IMR-90 (cell line): ENCODE measurements at regions not wholly inside any gene's neighbourhood (a gene's known extent, or its start where the extent isn't known, plus 50 kb on each side); places are given as distances from the start of the nearest gene placed in this dataset.

Source experiments
- ATAC-seq: fragments of 200-7000 bp; cut with Tn5 transposase; 2 replicates; pipeline ENCODE4 v1.9.1; 2020; ENCODE audit warnings: low read depth, mild to moderate bottlenecking, moderate library complexity
- BruUV-seq: library from RNA; stranded (reverse); fragments of 400-500 nt; replicated peaks from 2 replicates; lab custom pipeline; 2021; lab: Mats Ljungman, UMichigan
- CTCF ChIA-PET: fragments of 300-600 bp; formaldehyde crosslinking; extraction: SDS; loops from one replicate; lab custom pipeline; 2021; ENCODE audit warnings: antibody characterized with exemption; lab: Yijun Ruan, JAX
- POLR2A ChIA-PET: fragments of 300-600 bp; sonication (Branson Sonifier 250); formaldehyde crosslinking; loops from one replicate; lab custom pipeline; 2022; ENCODE audit warnings: antibody characterized with exemption; ENCODE audit not compliant: unreplicated experiment; lab: Charles Lee
- DNase-seq: peaks from one replicate; pipeline ENCODE4 v3.0.0; 2013
- H2AFZ ChIP-seq: replicated peaks from 2 replicates; pipeline ENCODE3; 2013; ENCODE audit warnings: low read length, mild to moderate bottlenecking; ENCODE audit not compliant: poor library complexity
- H2AK5ac ChIP-seq: 2 replicates; pipeline ENCODE4 v1.6.1; 2013; ENCODE audit warnings: low read depth, low read length, inconsistent platforms
- H2AK9ac ChIP-seq: replicated peaks from 2 replicates; pipeline ENCODE3; 2013; ENCODE audit warnings: mild to moderate bottlenecking, low read depth, low read length, moderate library complexity; ENCODE audit not compliant: poor library complexity
- H2BK120ac ChIP-seq: 2 replicates; pipeline ENCODE4 v1.6.1; 2013; ENCODE audit warnings: low read depth, low read length, inconsistent platforms
- H2BK15ac ChIP-seq: 3 replicates; pipeline ENCODE4 v1.6.1; 2013; ENCODE audit warnings: low read depth, low read length, inconsistent platforms
- H2BK20ac ChIP-seq: 2 replicates; pipeline ENCODE4 v1.6.1; 2013; ENCODE audit warnings: low read depth, mild to moderate bottlenecking, inconsistent platforms, low read length, moderate library complexity
- H2BK5ac ChIP-seq: 2 replicates; pipeline ENCODE4 v1.6.1; 2013; ENCODE audit warnings: mild to moderate bottlenecking, low read depth, low read length, inconsistent platforms; ENCODE audit not compliant: poor library complexity, severe bottlenecking
- H3K14ac ChIP-seq: replicated peaks from 2 replicates; pipeline ENCODE4 v1.6.1; 2013; ENCODE audit warnings: low read depth, low read length, inconsistent platforms
- H3K18ac ChIP-seq: 2 replicates; pipeline ENCODE4 v1.6.1; 2013; ENCODE audit warnings: low read depth, low read length, control low read depth
- H3K23ac ChIP-seq: 2 replicates; pipeline ENCODE4 v1.6.1; 2013; ENCODE audit warnings: low read depth, low read length, inconsistent platforms
- H3K27ac ChIP-seq: 2 replicates; pipeline ENCODE4 v1.5.1; 2013; ENCODE audit warnings: mild to moderate bottlenecking, control low read depth, low read length; ENCODE audit not compliant: insufficient read depth
- H3K27me3 ChIP-seq: 2 replicates; pipeline ENCODE4 v1.6.1; 2013; ENCODE audit warnings: low read length; ENCODE audit not compliant: control insufficient read depth, insufficient read depth
- H3K36me3 ChIP-seq: 2 replicates; pipeline ENCODE4 v1.6.1; 2013; ENCODE audit warnings: low read length, mixed read lengths; ENCODE audit not compliant: control insufficient read depth, insufficient read depth
- H3K4ac ChIP-seq: 2 replicates; pipeline ENCODE4 v1.6.1; 2013; ENCODE audit warnings: low read depth, low read length, inconsistent platforms
- H3K4me1 ChIP-seq: 2 replicates; pipeline ENCODE4 v1.6.1; 2013; ENCODE audit warnings: low read length, mixed read lengths; ENCODE audit not compliant: control insufficient read depth, insufficient read depth
- H3K4me2 ChIP-seq: 2 replicates; pipeline ENCODE4 v1.6.1; 2013; ENCODE audit warnings: low read depth, mild to moderate bottlenecking, control low read depth, low read length, moderate library complexity
- H3K4me3 ChIP-seq: 2 replicates; pipeline ENCODE4 v1.5.1; 2013; ENCODE audit warnings: low read depth, mild to moderate bottlenecking, control low read depth, low read length, moderate library complexity; ENCODE audit not compliant: insufficient read depth
- H3K56ac ChIP-seq: 2 replicates; pipeline ENCODE4 v1.6.1; 2013; ENCODE audit warnings: low read length, inconsistent platforms; ENCODE audit not compliant: insufficient read depth; ENCODE audit errors: extremely low read depth
- H3K79me1 ChIP-seq, 2 experiments: 2 replicates each; pipeline ENCODE4 v1.6.1; 2013; ENCODE audit warnings: low read length in 2 of 2, inconsistent platforms in 1 of 2, low read depth in 1 of 2
- H3K9ac ChIP-seq: 2 replicates; pipeline ENCODE4 v1.6.1; 2013; ENCODE audit warnings: low read depth, low read length, control low read depth
- H3K9me1 ChIP-seq: 2 replicates; pipeline ENCODE4 v1.6.1; 2013; ENCODE audit warnings: low read length, inconsistent platforms; ENCODE audit not compliant: insufficient read depth
- H3K9me3 ChIP-seq: 2 replicates; pipeline ENCODE4 v1.6.1; 2013; ENCODE audit warnings: low read length; ENCODE audit not compliant: control insufficient read depth, insufficient read depth
- H4K20me1 ChIP-seq: 2 replicates; pipeline ENCODE4 v1.6.1; 2013; ENCODE audit warnings: low read length, inconsistent platforms; ENCODE audit not compliant: insufficient read depth
- H4K5ac ChIP-seq: 2 replicates; pipeline ENCODE4 v1.6.1; 2013; ENCODE audit warnings: mild to moderate bottlenecking, low read depth, low read length, control low read depth
- H4K8ac ChIP-seq, 2 experiments: 2 replicates each; pipeline ENCODE4 v1.6.1; 2013; ENCODE audit warnings: low read depth in 2 of 2, low read length in 2 of 2, control low read depth in 1 of 2, inconsistent platforms in 1 of 2
- H4K91ac ChIP-seq: 2 replicates; pipeline ENCODE4 v1.6.1; 2013; ENCODE audit warnings: low read depth, low read length, inconsistent platforms; ENCODE audit not compliant: insufficient read depth
- BHLHE40 ChIP-seq: fragments of 150-350 bp; IDR thresholded peaks from 2 replicates; pipeline ENCODE4 v1.6.1; 2016; ENCODE audit warnings: mild to moderate bottlenecking, low read depth, low read length
- CEBPB ChIP-seq: IDR thresholded peaks from 2 replicates; pipeline ENCODE4 v1.6.1; 2012; ENCODE audit warnings: low read depth, low read length, improper control_type of control experiment
- CHD1 ChIP-seq: IDR thresholded peaks from 2 replicates; pipeline ENCODE4 v1.6.1; 2012; ENCODE audit warnings: low read depth, low read length, improper control_type of control experiment
- FOS ChIP-seq: fragments of 150-350 bp; IDR thresholded peaks from 2 replicates; pipeline ENCODE4 v1.6.1; 2016; ENCODE audit warnings: low read depth, low read length
- MAZ ChIP-seq: IDR thresholded peaks from 2 replicates; pipeline ENCODE4 v1.6.1; 2012; ENCODE audit warnings: low read depth, mild to moderate bottlenecking, low read length, improper control_type of control experiment, moderate library complexity, borderline replicate concordance
- MXI1 ChIP-seq: IDR thresholded peaks from 2 replicates; pipeline ENCODE4 v1.6.1; 2012; ENCODE audit warnings: low read depth, mild to moderate bottlenecking, low read length, moderate library complexity, borderline replicate concordance
- NFE2L2 ChIP-seq: fragments of 150-350 bp; IDR thresholded peaks from 2 replicates; pipeline ENCODE4 v1.6.1; 2016; ENCODE audit warnings: low read depth, mild to moderate bottlenecking, low read length
- POLR2A ChIP-seq: IDR thresholded peaks from 2 replicates; pipeline ENCODE4 v1.6.1; 2012; ENCODE audit warnings: mild to moderate bottlenecking, low read depth, low read length
- RAD21 ChIP-seq: IDR thresholded peaks from 2 replicates; pipeline ENCODE4 v1.6.1; 2012; ENCODE audit warnings: low read length, improper control_type of control experiment
- RCOR1 ChIP-seq: IDR thresholded peaks from 2 replicates; pipeline ENCODE4 v1.6.1; 2012; ENCODE audit warnings: mild to moderate bottlenecking, low read length, improper control_type of control experiment; ENCODE audit not compliant: insufficient replicate concordance
- RFX5 ChIP-seq: IDR thresholded peaks from 2 replicates; pipeline ENCODE4 v1.8.0; 2012; ENCODE audit warnings: low read depth, mild to moderate bottlenecking, low read length, moderate library complexity
- SMC3 ChIP-seq: fragments of 150-350 bp; IDR thresholded peaks from 2 replicates; pipeline ENCODE4 v1.6.1; 2016; ENCODE audit warnings: low read depth, mild to moderate bottlenecking, antibody characterized with exemption, low read length, moderate library complexity
- WGBS, 2 experiments: methylation state at CpG; one replicate each; pipeline versions ENCODE4 v1.1.5 to v1.1.7; 2013; ENCODE audit warnings: missing lambda C conversion rate in 2 of 2; ENCODE audit not compliant: insufficient read length in 1 of 2; ENCODE audit errors: extremely low coverage in 2 of 2; 5-methylcytosine and 5-hydroxymethylcytosine counted together
- dilution Hi-C: fragments of 300-500 bp; cut with HindIII; formaldehyde crosslinking; loops from one replicate; pipeline ENCODE4 v1.14.3; 2018; ENCODE audit warnings: low sequenced_read_pairs; ENCODE audit not compliant: unreplicated experiment
- in situ Hi-C: fragments of 300-500 bp; cut with MboI; formaldehyde crosslinking; loops from 3 replicates; pipeline ENCODE4 v1.14.3; 2019; ENCODE audit warnings: low sequenced_read_pairs, inconsistent platforms, mixed read lengths
- intact Hi-C: fragments of 100-400 bp; cut with micrococcal nuclease; formaldehyde crosslinking; loops from 2 replicates; pipeline ENCODE4 v1.10.0; 2022
- TF ChIP-seq, protein P1 (sequence below): conservative IDR thresholded peaks from 2 replicates; pipeline ENCODE4 v1.5.1; 2012; ENCODE audit warnings: mild to moderate bottlenecking, low read depth, low read length, improper control_type of control experiment
- TF ChIP-seq, protein P2 (sequence below): fragments of 150-350 bp; IDR thresholded peaks from 2 replicates; pipeline ENCODE4 v1.6.1; 2017; ENCODE audit warnings: mild to moderate bottlenecking, antibody characterized with exemption, low read length, low read depth
- TF ChIP-seq, protein P3 (sequence below): fragments of 150-350 bp; IDR thresholded peaks from 2 replicates; pipeline ENCODE4 v1.6.1; 2016; ENCODE audit warnings: low read depth, mild to moderate bottlenecking, low read length, moderate library complexity, borderline replicate concordance

DNA sequence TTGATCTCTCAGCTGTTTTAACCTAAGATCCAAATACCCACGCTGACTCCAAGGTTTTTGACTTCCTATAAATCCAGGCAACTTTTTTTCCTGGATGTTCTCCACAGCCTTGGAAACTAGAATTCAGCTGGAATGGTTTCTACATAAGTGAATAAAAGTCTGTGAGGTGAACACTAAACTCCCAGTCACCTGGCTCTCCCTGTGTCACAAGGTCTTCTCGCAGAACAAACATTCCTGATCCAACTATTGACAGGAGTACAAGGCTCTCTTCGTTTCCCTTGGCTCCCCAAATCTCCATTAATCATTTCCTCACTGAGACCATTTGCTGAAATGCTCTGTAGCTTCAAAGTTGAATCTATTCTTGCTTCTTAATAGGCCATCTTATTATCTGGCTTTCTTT lies 265.7 kb downstream of the ADGRG6 start:
- H3K36me3 ChIP-seq = no peaks in the 10 kb centered on the region
- no TSS peak for BruUV-seq
- CTCF ChIA-PET = interaction anchor here (0.6 kb wide), 1 partner anchor 93 kb away, joined by 4 read pairs; no protein-coding TSS in a partner anchor
- DNase-seq (no peak), ATAC-seq (no peak)
- intact Hi-C loops = loop anchor here (10.0 kb wide), 1 partner anchor 93 kb away; no protein-coding TSS in a partner anchor
- no peak overlapping the region for H3K27ac ChIP-seq
- H2AK5ac ChIP-seq = no peak overlapping the region
- H3K4me3 ChIP-seq = no peak overlapping the region
- no CpG with 5 or more reads among the region's 3 CpGs for WGBS, 2 experiments
- peaks cover 4% of the 10 kb centered on the region; the same call in 1 of the 2 replicates for H3K4me1 ChIP-seq
- in situ Hi-C loops = no loop called here
- H2BK15ac ChIP-seq = no peak overlapping the region
- TF ChIP-seq BHLHE40 = no peak
- TF ChIP-seq SMC3 = no peak
- TF ChIP-seq FOS = no peak
- TF ChIP-seq, protein P1, sequence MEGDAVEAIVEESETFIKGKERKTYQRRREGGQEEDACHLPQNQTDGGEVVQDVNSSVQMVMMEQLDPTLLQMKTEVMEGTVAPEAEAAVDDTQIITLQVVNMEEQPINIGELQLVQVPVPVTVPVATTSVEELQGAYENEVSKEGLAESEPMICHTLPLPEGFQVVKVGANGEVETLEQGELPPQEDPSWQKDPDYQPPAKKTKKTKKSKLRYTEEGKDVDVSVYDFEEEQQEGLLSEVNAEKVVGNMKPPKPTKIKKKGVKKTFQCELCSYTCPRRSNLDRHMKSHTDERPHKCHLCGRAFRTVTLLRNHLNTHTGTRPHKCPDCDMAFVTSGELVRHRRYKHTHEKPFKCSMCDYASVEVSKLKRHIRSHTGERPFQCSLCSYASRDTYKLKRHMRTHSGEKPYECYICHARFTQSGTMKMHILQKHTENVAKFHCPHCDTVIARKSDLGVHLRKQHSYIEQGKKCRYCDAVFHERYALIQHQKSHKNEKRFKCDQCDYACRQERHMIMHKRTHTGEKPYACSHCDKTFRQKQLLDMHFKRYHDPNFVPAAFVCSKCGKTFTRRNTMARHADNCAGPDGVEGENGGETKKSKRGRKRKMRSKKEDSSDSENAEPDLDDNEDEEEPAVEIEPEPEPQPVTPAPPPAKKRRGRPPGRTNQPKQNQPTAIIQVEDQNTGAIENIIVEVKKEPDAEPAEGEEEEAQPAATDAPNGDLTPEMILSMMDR = no peak
- TF ChIP-seq RFX5 = no peak
- TF ChIP-seq RCOR1 = no peak
- TF ChIP-seq, protein P2, sequence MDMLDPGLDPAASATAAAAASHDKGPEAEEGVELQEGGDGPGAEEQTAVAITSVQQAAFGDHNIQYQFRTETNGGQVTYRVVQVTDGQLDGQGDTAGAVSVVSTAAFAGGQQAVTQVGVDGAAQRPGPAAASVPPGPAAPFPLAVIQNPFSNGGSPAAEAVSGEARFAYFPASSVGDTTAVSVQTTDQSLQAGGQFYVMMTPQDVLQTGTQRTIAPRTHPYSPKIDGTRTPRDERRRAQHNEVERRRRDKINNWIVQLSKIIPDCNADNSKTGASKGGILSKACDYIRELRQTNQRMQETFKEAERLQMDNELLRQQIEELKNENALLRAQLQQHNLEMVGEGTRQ = no peak
- no peak for TF ChIP-seq NFE2L2
- no peak for TF ChIP-seq CEBPB
- no peak for TF ChIP-seq CHD1
- TF ChIP-seq, protein P3, sequence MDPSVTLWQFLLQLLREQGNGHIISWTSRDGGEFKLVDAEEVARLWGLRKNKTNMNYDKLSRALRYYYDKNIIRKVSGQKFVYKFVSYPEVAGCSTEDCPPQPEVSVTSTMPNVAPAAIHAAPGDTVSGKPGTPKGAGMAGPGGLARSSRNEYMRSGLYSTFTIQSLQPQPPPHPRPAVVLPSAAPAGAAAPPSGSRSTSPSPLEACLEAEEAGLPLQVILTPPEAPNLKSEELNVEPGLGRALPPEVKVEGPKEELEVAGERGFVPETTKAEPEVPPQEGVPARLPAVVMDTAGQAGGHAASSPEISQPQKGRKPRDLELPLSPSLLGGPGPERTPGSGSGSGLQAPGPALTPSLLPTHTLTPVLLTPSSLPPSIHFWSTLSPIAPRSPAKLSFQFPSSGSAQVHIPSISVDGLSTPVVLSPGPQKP = no peak
- TF ChIP-seq MXI1 = no peak
- TF ChIP-seq RAD21 = no peak
- TF ChIP-seq POLR2A = no peak
- TF ChIP-seq MAZ = no peak
- no peaks in the 10 kb centered on the region for H3K9me1 ChIP-seq
- no peak overlapping the region for H4K5ac ChIP-seq
- H3K4ac ChIP-seq = no peak overlapping the region
- H3K9ac ChIP-seq = no peak overlapping the region
- H3K56ac ChIP-seq = no peak overlapping the region
- no peak overlapping the region for H2BK120ac ChIP-seq
- H2AFZ ChIP-seq = no peak overlapping the region
- H4K91ac ChIP-seq = no peak overlapping the region
- H2AK9ac ChIP-seq = no peak overlapping the region
- no peak overlapping the region for H3K23ac ChIP-seq
- no peaks in the 10 kb centered on the region for H4K20me1 ChIP-seq
- H2BK5ac ChIP-seq = no peak overlapping the region
- no peak overlapping the region for H3K14ac ChIP-seq
- no peak overlapping the region for H3K18ac ChIP-seq
- peaks cover 7% of the 10 kb centered on the region for H3K27me3 ChIP-seq
- no peak overlapping the region for H4K8ac ChIP-seq
- no peak overlapping the region for H2BK20ac ChIP-seq
- dilution Hi-C loops = no loop called here
- no peak overlapping the region for H3K4me2 ChIP-seq
- H3K79me1 ChIP-seq = no peaks in the 10 kb centered on the region
- POLR2A ChIA-PET = no interaction called here
- H3K9me3 ChIP-seq = no peaks in the 10 kb centered on the region
